ENCODE measurements at regions not wholly inside any gene's neighbourhood (a gene's known extent, or its start where the extent isn't known, plus 50 kb on each side); places are given as distances from the start of the nearest gene placed in this dataset.

DNA sequence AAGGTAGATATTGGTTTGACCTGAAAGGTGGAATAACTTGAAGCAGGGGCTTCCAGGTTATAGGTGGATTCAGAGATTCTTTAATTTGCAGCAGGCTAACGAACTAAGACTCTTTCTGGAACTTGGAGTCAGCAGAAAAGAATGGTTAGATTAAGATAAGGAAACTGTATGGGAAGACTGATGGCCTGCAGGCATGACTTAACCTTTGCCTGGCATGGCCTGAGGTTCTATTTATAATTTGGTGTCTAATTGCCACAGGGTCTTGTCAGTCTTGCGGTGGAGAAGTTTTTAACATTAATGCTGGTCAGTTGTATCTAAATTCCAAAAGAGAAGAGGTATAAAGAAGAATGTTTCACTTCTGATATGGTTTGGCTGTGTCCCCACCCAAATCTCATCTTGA lies 110.3 kb upstream of the VCX3A start:
- 66 to 78% (median 75%) methylated on average over 2 of the region's 2 CpGs for WGBS, 5 donors
- TF ChIP-seq POLR2A (IDR thresholded peaks at IDR 0.05), result no peak
- intact Hi-C loops (cut with DNase I; ENCODE audit: low total_unique reads), result no loop called here

DNA sequence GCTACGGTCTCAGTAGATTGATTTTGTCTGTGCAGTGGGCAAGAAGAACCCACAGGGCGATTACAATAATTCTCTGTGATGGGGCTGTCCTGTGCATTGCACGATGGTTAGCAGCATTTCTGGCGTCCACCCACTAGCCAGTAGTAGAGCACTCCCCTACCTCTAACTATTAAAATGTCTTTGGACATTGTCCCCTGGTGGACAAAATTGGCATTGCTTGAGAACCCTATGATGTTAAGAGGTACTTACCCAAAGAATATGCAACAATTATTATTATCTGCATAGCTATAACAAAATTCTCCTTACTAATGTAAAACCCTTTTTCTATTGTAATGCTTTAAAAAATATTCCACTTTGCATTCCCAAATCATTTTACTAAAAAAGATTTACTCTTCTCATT lies 109.5 kb upstream of the VCX3A start:
- H3K4me1 ChIP-seq, result no peaks in the 10 kb centered on the region
- no peak for TF ChIP-seq POLR2A (IDR thresholded peaks at IDR 0.05)
- WGBS, 5 donors, result 85 to 94% (median 89%) methylated on average over 4 of the region's 4 CpGs
- no peak overlapping the region for H3K4me3 ChIP-seq
- no peak overlapping the region for H3K27ac ChIP-seq
- no peaks in the 10 kb centered on the region for H3K36me3 ChIP-seq
- peaks cover 0 to 22% (median 0%) of the 10 kb centered on the region in 8 donors for H3K9me3 ChIP-seq
- intact Hi-C loops (cut with DNase I; ENCODE audit: low total_unique reads), result no loop called here
- no peak for DNase-seq
- H3K27me3 ChIP-seq (replicated peaks in 1 of 7), result no peaks in the 10 kb centered on the region

More for the DNA sequence above, 110.3 kb upstream of the VCX3A start:
- H3K4me1 ChIP-seq, result no peaks in the 10 kb centered on the region
- no peak overlapping the region for H3K27ac ChIP-seq
- H3K27me3 ChIP-seq (replicated peaks in 1 of 7), result no peaks in the 10 kb centered on the region
- no peak for DNase-seq
- H3K36me3 ChIP-seq, result no peaks in the 10 kb centered on the region
- peaks cover 0 to 22% (median 0%) of the 10 kb centered on the region in 8 donors for H3K9me3 ChIP-seq
- H3K4me3 ChIP-seq, result no peak overlapping the region

DNA sequence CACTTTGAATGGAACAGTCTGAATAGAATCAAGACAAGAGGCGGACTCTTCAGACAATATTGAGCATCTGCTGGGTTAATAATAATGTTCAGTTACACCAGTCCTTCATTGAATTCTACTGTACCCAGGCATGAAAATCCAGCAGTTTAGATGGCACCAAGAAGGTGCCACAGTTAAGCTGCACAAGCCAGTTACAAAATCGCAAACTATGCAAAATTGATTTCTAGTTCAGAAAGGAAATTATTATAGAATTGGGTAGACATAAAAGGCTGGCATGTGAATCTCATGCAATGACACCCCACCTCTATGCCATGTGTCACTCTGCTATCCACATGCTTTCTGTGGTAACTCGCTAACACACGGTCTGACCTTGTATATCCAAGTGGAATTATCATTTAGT lies 105.8 kb upstream of the VCX3A start:
- Histone ChIP-seq H3K9me3 (peaks cover 0 to 22% (median 0%) of the 10 kb centered on the region in 8 donors), H3K36me3 (no peaks in the 10 kb centered on the region), H3K27ac (no peak overlapping the region), H3K4me3 (no peak overlapping the region), H3K27me3 (replicated peaks in 1 of 7) (no peaks in the 10 kb centered on the region), H3K4me1 (no peaks in the 10 kb centered on the region)
- intact Hi-C loops (cut with DNase I; ENCODE audit: low total_unique reads), result no loop called here
- WGBS, 5 donors, result 85 to 92% (median 87%) methylated on average over 4 of the region's 4 CpGs
- no peak for DNase-seq
- no peak for TF ChIP-seq POLR2A (IDR thresholded peaks at IDR 0.05)
- no peak for TF ChIP-seq POLR2AphosphoS5 (IDR thresholded peaks at IDR 0.05)
- TF ChIP-seq, protein P1, sequence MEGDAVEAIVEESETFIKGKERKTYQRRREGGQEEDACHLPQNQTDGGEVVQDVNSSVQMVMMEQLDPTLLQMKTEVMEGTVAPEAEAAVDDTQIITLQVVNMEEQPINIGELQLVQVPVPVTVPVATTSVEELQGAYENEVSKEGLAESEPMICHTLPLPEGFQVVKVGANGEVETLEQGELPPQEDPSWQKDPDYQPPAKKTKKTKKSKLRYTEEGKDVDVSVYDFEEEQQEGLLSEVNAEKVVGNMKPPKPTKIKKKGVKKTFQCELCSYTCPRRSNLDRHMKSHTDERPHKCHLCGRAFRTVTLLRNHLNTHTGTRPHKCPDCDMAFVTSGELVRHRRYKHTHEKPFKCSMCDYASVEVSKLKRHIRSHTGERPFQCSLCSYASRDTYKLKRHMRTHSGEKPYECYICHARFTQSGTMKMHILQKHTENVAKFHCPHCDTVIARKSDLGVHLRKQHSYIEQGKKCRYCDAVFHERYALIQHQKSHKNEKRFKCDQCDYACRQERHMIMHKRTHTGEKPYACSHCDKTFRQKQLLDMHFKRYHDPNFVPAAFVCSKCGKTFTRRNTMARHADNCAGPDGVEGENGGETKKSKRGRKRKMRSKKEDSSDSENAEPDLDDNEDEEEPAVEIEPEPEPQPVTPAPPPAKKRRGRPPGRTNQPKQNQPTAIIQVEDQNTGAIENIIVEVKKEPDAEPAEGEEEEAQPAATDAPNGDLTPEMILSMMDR (IDR thresholded peaks at IDR 0.05 in 8 of 11, conservative IDR thresholded peaks at IDR 0.05 in 3 of 11), result no peak

DNA sequence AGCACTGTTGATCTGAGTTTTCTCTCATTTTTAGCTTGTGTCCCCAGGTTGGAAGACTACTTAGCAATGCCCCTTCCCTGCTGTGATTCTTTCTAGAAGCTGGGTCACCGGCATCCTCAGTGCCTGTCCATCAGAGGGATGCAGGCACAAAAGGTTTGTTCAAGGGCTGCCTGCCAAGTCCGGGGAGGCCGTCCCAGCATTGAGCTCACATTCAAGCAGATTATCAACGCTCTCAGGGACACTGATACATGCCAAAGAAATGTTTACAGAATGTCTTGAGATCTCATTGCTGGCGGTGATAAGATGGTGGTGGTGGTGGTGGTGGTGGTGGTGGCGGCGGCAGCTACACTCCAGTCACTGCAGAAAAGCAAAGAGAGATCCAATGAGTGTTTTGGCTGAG lies 79.6 kb upstream of the VCX3A start:
- Histone ChIP-seq H3K27ac (no peak overlapping the region), H3K4me3 (no peak overlapping the region), H3K36me3 (no peaks in the 10 kb centered on the region), H3K9me3 (peaks cover 0 to 14% (median 0%) of the 10 kb centered on the region in 8 donors), H3K4me1 (no peaks in the 10 kb centered on the region), H3K27me3 (replicated peaks in 1 of 7) (no peaks in the 10 kb centered on the region)
- no peak for DNase-seq
- intact Hi-C loops (cut with DNase I; ENCODE audit: low total_unique reads), result no loop called here
- WGBS, 5 donors, result 72 to 86% (median 74%) methylated on average over 6 to 7 of the region's 7 CpGs
- TF ChIP-seq POLR2AphosphoS5 (IDR thresholded peaks at IDR 0.05), result no peak

DNA sequence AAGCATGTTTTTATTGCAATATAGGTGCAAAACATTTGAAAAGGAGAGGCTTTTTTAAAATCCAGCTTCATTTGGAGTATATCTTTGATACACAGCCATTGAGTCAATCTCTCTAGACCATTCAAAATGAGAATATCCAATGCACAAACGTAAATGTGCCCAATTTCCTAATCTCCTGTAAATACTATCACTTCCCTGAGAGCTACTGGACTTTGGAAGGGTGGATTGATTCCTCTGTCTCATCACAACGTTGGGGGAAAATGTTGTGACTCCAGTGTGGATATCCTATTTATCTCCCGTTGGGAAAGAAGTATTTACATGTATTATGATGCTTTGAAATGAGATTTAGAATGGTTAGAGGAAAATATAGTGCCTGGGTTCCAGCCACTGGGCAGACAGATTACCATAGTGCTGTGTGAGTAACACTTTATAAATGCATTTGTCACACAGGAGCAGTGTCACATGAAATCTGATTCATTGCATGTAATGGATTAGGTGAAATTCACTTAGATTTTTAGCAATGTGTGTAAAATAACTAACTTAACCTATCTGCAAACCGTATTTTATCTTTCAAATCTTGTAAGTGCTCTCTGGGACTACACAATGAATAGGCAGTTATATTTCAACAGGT lies 64.4 kb upstream of the VCX3A start:
- Histone ChIP-seq H3K27ac (no peak overlapping the region), H3K4me1 (no peaks in the 10 kb centered on the region), H3K4me3 (no peak overlapping the region), H3K36me3 (no peaks in the 10 kb centered on the region), H3K27me3 (replicated peaks in 1 of 7) (no peaks in the 10 kb centered on the region), H3K9me3 (no peaks in the 10 kb centered on the region)
- WGBS, 5 donors, result 59 to 71% (median 60%) methylated on average over 4 of the region's 4 CpGs
- no peak for DNase-seq
- intact Hi-C loops (cut with DNase I; ENCODE audit: low total_unique reads), result no loop called here
- TF ChIP-seq, protein P1 (IDR thresholded peaks at IDR 0.05 in 8 of 11, conservative IDR thresholded peaks at IDR 0.05 in 3 of 11), result no peak
- no peak for TF ChIP-seq POLR2AphosphoS5 (IDR thresholded peaks at IDR 0.05)
- TF ChIP-seq POLR2A (IDR thresholded peaks at IDR 0.05), result no peak
